OCI-LY7 (cell line): ENCODE measurements at regions not wholly inside any gene's neighbourhood (a gene's known extent, or its start where the extent isn't known, plus 50 kb on each side); places are given as distances from the start of the nearest gene placed in this dataset.

Experiments used
- BruUV-seq: library from RNA; stranded (reverse); fragments of 400-500 nt; replicated peaks from 2 replicates; lab custom pipeline; 2021; lab: Mats Ljungman, UMichigan
- CTCF ChIA-PET: fragments of 300-600 bp; sonication (Branson Sonifier 250); formaldehyde crosslinking; loops from one replicate; lab custom pipeline; 2022; ENCODE audit warnings: antibody characterized with exemption; ENCODE audit not compliant: unreplicated experiment; lab: Charles Lee
- POLR2A ChIA-PET: fragments of 300-600 bp; sonication (Branson Sonifier 250); formaldehyde crosslinking; loops from one replicate; lab custom pipeline; 2022; ENCODE audit warnings: antibody characterized with exemption; lab: Charles Lee
- DNase-seq: peaks from one replicate; pipeline ENCODE4 v3.0.0-alpha.2; 2015; ENCODE audit warnings: low spot score
- H2AFZ ChIP-seq: fragments of 200-600 bp; sonication (generic), shearing (Covaris generic); 2 replicates; pipeline ENCODE4 v1.6.1; 2014; ENCODE audit warnings: mild to moderate bottlenecking, antibody characterized with exemption, low read length, moderate library complexity
- H3K27ac ChIP-seq: fragments of 200-600 bp; sonication (generic); 2 replicates; pipeline ENCODE4 v1.5.1; 2014; ENCODE audit warnings: mixed run types, low read depth, mild to moderate bottlenecking, moderate library complexity, low read length, inconsistent platforms; ENCODE audit not compliant: poor library complexity, severe bottlenecking
- H3K36me3 ChIP-seq: fragments of 200-600 bp; sonication (generic); 2 replicates; pipeline ENCODE4 v1.6.1; 2014; ENCODE audit warnings: mild to moderate bottlenecking, antibody characterized with exemption, low read length, moderate library complexity, mixed read lengths; ENCODE audit not compliant: insufficient read depth
- H3K4me1 ChIP-seq: fragments of 200-600 bp; sonication (generic); 2 replicates; pipeline ENCODE4 v1.5.1; 2014; ENCODE audit warnings: mild to moderate bottlenecking, low read length; ENCODE audit not compliant: insufficient read depth, poor library complexity, severe bottlenecking
- H3K4me2 ChIP-seq: fragments of 200-600 bp; sonication (generic); 2 replicates; pipeline ENCODE4 v1.6.1; 2014; ENCODE audit warnings: mild to moderate bottlenecking, low read length
- H3K4me3 ChIP-seq: fragments of 200-600 bp; sonication (generic); 2 replicates; pipeline ENCODE4 v1.5.1; 2014; ENCODE audit warnings: mild to moderate bottlenecking, low read depth, low read length; ENCODE audit not compliant: poor library complexity, severe bottlenecking
- H3K79me2 ChIP-seq: fragments of 200-600 bp; sonication (generic); 2 replicates; pipeline ENCODE4 v1.6.1; 2016; ENCODE audit warnings: low read depth, mild to moderate bottlenecking, low read length, moderate library complexity, mixed read lengths; ENCODE audit not compliant: insufficient read depth
- H3K9me2 ChIP-seq: fragments of 200-600 bp; sonication (generic); 2 replicates; pipeline ENCODE4 v1.6.1; 2016; ENCODE audit warnings: mild to moderate bottlenecking, low read length, mixed read lengths; ENCODE audit not compliant: insufficient read depth
- H3K9me3 ChIP-seq: fragments of 200-600 bp; sonication (generic); 2 replicates; pipeline ENCODE4 v1.6.1; 2014; ENCODE audit warnings: mild to moderate bottlenecking, mixed run types, low read length, mixed read lengths
- H4K20me1 ChIP-seq: fragments of 200-600 bp; sonication (generic); 2 replicates; pipeline ENCODE4 v1.6.1; 2014; ENCODE audit warnings: mild to moderate bottlenecking, antibody characterized with exemption, low read length, moderate library complexity, mixed read lengths; ENCODE audit not compliant: insufficient read depth
- CTCF ChIP-seq: fragments of 200-600 bp; sonication (generic); conservative IDR thresholded peaks from 2 replicates; pipeline ENCODE4 v1.5.1; 2014; ENCODE audit warnings: mild to moderate bottlenecking, antibody characterized with exemption, low read length, moderate library complexity, mixed read lengths
- EZH2phosphoT487 ChIP-seq: fragments of 200-600 bp; sonication (generic); IDR thresholded peaks from 2 replicates; pipeline ENCODE4 v1.6.1; 2018; ENCODE audit warnings: low read depth, borderline replicate concordance, mild to moderate bottlenecking, mixed run types, antibody characterized with exemption, low read length, moderate library complexity, mixed read lengths
- intact Hi-C: fragments of 100-400 bp; cut with micrococcal nuclease; formaldehyde crosslinking; loops from one replicate; pipeline ENCODE4 v1.10.0; 2022; ENCODE audit not compliant: unreplicated experiment

GRCh38 chr1:117695796-117696490, 90.1 kb downstream of the TENT5C start:
- TF ChIP-seq CTCF (no peak), EZH2phosphoT487 (no peak)
- H3K79me2 ChIP-seq: no peaks in the 10 kb centered on the region
- H3K4me1 ChIP-seq: no peaks in the 10 kb centered on the region
- H3K4me2 ChIP-seq: no peak overlapping the region
- ChIA-PET POLR2A (interaction anchor here (1.3 kb wide), 1 partner anchor 15 kb away, joined by 3 read pairs; no protein-coding TSS in a partner anchor), CTCF (interaction anchor here (0.6 to 0.9 kb wide), 2 partner anchors 13 to 35 kb away, joined by 3 read pairs; no protein-coding TSS in a partner anchor)
- no peak overlapping the region for H2AFZ ChIP-seq
- H3K9me2 ChIP-seq: no peaks in the 10 kb centered on the region
- no peak for DNase-seq
- intact Hi-C loops: no loop called here
- H3K9me3 ChIP-seq: no peaks in the 10 kb centered on the region
- H3K27ac ChIP-seq: no peak overlapping the region
- no peaks in the 10 kb centered on the region for H4K20me1 ChIP-seq
- no TSS peak for BruUV-seq
- no peaks in the 10 kb centered on the region for H3K36me3 ChIP-seq
- H3K4me3 ChIP-seq: no peak overlapping the region

DNA sequence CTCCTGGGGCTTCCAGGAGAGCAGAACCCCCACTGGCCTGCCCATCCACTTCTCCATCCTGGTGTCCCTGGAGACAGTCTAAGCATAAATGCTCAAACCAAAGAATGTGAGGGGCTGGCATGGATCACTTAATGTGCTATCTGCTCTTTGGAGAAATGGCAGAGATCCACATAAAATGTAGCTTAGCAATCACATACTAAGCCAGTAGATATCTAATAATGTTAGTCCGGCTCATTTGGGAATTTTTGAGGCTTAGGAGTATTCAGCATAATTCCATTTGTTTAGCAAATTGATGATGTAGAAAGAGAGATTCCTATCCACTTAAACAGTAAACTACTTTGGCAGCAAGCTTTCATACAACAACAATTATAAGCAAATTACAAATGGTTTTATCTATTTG, 90.7 kb downstream of the TENT5C start:
- Histone ChIP-seq H2AFZ (no peak overlapping the region), H3K79me2 (no peaks in the 10 kb centered on the region), H3K9me3 (no peaks in the 10 kb centered on the region), H4K20me1 (no peaks in the 10 kb centered on the region), H3K4me3 (no peak overlapping the region), H3K27ac (no peak overlapping the region), H3K36me3 (no peaks in the 10 kb centered on the region), H3K4me2 (no peak overlapping the region), H3K9me2 (no peaks in the 10 kb centered on the region), H3K4me1 (no peaks in the 10 kb centered on the region)
- intact Hi-C loops: no loop called here
- BruUV-seq: no TSS peak
- POLR2A ChIA-PET: interaction anchor here (0.8 to 1.3 kb wide), 2 partner anchors 15 to 36 kb away, joined by 3 to 4 read pairs; no protein-coding TSS in a partner anchor
- no peak for DNase-seq
- CTCF ChIA-PET: interaction anchor here (0.9 kb wide), 1 partner anchor 13 kb away, joined by 3 read pairs; no protein-coding TSS in a partner anchor
- no peak for TF ChIP-seq EZH2phosphoT487
- TF ChIP-seq CTCF: no peak

- DNase-seq: no peak
- no TSS peak for BruUV-seq
- H4K20me1 ChIP-seq: no peaks in the 10 kb centered on the region
- intact Hi-C loops: no loop called here
- H3K9me3 ChIP-seq: no peaks in the 10 kb centered on the region
- H3K36me3 ChIP-seq: no peaks in the 10 kb centered on the region
- ChIA-PET POLR2A (interaction anchor here (0.8 to 1.3 kb wide), 4 partner anchors 11 to 35 kb away, joined by 3 to 5 read pairs (median 4); no protein-coding TSS in a partner anchor), CTCF (no interaction called here)
- no peak overlapping the region for H2AFZ ChIP-seq
- H3K9me2 ChIP-seq: no peaks in the 10 kb centered on the region
- H3K27ac ChIP-seq: no peak overlapping the region
- no peak overlapping the region for H3K4me2 ChIP-seq
- H3K4me1 ChIP-seq: no peaks in the 10 kb centered on the region
- TF ChIP-seq CTCF: no peak
- TF ChIP-seq EZH2phosphoT487: no peak
- no peak overlapping the region for H3K4me3 ChIP-seq
- H3K79me2 ChIP-seq: no peaks in the 10 kb centered on the region
Measured at GRCh38 chr1:117697220-117697781, 91.5 kb downstream of the TENT5C start.
